ENCODE measurements at regions not wholly inside any gene's neighbourhood (a gene's known extent, or its start where the extent isn't known, plus 50 kb on each side); places are given as distances from the start of the nearest gene placed in this dataset.
"Not testable (repeated sequence)": the region's sequence is repeated elsewhere in the genome, so short reads cannot be mapped to it uniquely, and the experiment has no call there.

DNA sequence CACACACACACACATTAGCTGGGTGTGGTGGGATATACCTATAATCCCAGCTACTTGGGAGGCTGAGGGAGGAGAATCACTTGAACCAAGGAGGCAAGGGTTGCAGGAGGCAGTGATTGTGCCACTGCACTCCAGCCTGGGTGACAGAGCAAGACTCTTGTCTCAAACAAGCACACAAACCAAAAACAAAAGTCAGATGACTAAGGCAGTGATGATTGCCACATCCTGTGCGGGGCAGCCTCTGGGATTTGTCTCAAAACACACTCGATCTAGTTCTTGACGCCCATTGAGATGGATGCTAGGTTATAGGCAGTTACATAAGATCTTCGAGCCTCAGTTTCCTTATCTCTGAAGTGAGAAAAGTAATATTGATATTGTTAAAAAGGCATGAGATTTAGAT lies 57.8 kb upstream of the NBPF8 start:
- DNase-seq (ENCODE audit: insufficient read length, low spot score); FAIRE-seq: not testable (repeated sequence)

DNA sequence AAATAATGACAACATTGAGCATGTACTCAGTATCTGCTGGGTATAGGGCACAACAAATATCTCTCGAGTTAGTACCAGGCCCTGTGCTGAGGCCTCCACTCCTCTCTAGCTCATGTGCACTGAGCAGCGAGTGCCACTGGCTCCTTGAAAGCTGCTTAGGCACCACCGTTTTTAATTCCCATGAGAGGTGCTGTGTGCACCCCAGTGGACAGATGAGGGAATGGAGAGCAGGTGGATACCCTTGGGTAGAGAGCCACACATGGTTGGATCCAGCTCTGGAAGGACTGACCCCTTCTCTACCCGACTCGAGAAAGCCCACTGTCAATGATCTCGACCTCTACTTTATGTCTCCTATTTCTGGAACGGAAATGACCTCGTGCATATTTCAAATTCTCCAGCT lies 58.7 kb upstream of the NBPF8 start:
- DNase-seq (ENCODE audit: insufficient read length, low spot score); FAIRE-seq: not testable (repeated sequence)

GRCh38 chr1:120354618-120355184 lies 60.1 kb upstream of the NBPF8 start:
- not testable (repeated sequence) for DNase-seq (ENCODE audit: insufficient read length, low spot score); FAIRE-seq
- TF ChIP-seq POLR2A (IDR thresholded peaks at IDR 0.05; ENCODE audit: low read depth, low read length): peak; percentile 65

- not testable (repeated sequence) for FAIRE-seq; DNase-seq (ENCODE audit: insufficient read length, low spot score)
These were observed 72.4 kb upstream of the NBPF8 start for GRCh38 chr1:120342231-120343073.

DNA sequence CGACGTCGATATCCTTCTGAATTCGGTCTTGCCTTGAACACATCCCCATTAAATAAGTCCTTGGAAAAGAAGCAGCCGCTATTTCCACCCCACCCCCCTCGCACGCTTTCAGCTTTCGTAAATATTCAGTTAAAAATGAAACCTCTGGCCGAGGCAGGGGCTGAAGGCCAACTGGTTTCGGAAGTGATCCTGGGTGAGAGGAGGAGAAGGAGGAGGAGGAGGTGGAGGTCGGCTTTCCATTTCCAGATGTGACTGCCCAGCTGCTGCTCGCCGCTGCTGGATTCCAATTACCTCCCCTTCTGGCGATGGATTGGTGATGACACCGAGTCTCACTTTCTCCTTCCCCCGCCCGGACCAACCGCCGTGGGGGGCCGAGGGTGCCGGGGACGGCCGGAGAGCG lies 73.1 kb upstream of the NBPF8 start:
- not testable (repeated sequence) for FAIRE-seq; DNase-seq (ENCODE audit: insufficient read length, low spot score)

DNA sequence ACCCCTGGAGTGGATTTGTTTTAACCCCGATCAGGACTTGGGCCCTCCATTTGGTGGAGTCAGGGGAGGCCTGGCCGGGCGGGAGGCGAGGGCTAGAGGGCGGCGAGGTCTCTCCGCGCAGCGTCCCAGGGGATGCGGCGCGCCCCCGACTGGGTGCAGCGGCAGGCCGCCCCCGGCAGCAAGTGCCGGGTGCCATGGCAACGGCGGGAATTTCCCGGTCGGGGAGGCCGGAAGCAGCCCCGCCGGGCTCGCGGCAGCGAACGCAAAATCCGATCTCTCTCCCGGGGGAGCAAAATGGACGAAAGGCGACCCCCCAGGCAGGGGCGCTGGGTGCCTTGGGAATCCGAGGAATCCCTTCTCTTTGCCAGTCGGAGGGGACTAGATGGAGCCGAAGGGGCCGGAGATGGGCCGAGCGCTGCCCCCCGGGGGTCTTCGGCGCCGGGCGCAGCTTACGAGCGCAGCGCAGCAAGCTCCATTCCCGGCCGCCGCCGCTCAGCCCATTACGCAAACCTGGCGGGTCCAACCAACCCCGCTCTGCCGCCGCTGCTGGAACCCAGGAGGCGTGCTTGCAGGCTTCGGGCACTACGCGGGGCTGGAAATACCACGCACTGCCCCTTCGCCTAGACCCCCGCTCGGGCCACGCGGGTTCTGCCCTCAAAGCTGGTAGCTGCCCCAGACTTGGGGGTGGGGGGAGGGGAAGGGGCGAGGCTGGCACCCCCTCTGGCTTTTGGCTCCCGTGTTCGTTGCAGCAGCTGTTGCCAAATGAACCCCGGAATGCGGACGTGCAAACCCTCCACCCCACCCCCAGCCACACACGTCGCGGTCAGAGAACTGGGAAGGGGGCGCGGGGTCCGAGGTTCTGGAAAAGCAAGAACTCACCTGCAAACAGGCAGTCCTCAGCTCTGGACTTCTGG lies 73.7 kb upstream of the NBPF8 start:
- not testable (repeated sequence) for FAIRE-seq; DNase-seq (ENCODE audit: insufficient read length, low spot score)

DNA sequence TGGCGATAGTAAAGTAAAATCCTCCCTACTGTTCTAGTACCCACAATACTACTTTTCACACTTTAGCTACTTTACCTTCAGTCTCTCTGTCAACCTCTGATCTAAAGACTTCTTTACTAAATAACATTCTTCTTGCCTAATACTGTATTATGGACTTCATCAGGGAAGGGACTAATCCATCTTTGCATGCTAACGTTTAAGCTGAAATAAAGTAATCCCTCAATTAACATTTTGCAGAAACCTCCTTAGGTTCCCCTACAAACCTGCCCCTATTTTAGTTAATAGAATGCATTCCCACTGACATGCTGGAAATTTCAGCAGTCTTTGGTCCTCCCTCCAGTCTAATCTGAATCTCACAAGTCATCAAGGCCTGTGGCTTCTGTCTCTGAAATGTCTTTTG lies 99.1 kb upstream of the NBPF8 start:
- FAIRE-seq; DNase-seq (ENCODE audit: insufficient read length, low spot score): not testable (repeated sequence)

- FAIRE-seq; DNase-seq (ENCODE audit: insufficient read length, low spot score): not testable (repeated sequence)
These were observed 102.9 kb upstream of the NBPF8 start for GRCh38 chr1:120311930-120312329.

DNA sequence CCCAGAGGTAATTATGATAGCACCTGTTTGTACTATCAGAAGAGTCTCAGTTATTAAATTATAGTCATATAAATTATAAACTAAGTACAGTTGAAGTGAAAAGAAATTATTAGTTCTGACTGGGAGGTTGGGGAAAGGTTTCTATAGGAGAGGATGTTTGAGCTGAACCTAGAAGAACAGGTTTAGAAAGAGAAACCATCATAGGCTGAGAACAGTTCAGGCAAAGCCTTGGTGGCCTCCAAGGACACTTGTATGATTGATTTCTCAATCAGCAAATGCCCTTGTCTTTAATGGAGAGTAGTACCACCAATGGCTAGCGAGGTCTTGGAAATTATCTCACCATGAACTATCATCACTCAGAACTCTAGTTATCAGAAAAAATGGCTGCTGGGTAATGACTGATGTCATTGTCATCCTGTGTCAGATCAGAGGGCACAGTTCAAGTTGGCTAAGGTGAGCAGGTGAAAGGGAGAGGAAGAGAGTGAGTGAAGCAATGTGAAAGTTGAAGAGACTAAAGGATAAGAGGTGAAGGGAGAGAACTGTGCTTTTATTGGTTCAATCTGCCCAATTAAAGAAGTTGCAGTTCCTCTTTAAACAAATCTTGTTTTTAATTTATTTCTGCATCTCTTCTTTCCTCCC lies 105.8 kb upstream of the NBPF8 start:
- not testable (repeated sequence) for DNase-seq (ENCODE audit: insufficient read length, low spot score); FAIRE-seq

GRCh38 chr1:120305046-120305445 lies 109.8 kb upstream of the NBPF8 start:
- DNase-seq (ENCODE audit: insufficient read length, low spot score); FAIRE-seq: not testable (repeated sequence)

- FAIRE-seq: not testable (repeated sequence)
These were observed 110.5 kb upstream of the NBPF8 start for GRCh38 chr1:120304341-120304740.

DNA sequence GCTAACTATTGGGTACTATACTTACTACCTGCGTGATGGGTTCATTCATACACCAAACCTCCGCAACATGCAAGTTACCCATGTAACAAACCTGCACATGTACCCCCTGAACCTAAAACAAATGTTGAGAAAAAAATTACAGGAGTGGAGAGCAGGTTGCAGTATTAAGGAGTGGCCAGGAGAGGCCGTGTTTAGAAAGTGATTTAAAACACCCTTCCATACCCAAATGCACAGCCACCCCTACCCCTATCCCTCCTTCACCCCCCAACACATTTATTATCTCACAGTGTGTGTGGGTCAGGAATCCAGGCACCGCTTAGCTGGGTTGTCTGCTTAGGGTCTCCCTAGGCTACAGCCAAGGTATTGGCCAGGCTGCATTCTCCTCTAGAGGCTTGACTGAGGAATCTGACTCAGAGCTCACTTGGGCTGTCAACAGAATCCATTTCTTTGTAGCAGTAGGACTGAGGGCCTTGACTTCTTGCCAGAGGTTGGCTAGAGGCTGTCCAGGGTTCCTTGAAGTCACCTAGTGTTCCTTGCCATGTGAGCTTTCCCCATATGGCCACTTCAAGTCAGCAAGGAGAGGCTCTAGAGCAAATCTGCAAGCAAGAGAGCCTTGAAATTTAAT lies 115.3 kb upstream of the NBPF8 start:
- not testable (repeated sequence) for DNase-seq (ENCODE audit: insufficient read length, low spot score); FAIRE-seq

More at GRCh38 chr1:120304341-120304740, 110.5 kb upstream of the NBPF8 start:
- not testable (repeated sequence) for DNase-seq (ENCODE audit: insufficient read length, low spot score)

DNA sequence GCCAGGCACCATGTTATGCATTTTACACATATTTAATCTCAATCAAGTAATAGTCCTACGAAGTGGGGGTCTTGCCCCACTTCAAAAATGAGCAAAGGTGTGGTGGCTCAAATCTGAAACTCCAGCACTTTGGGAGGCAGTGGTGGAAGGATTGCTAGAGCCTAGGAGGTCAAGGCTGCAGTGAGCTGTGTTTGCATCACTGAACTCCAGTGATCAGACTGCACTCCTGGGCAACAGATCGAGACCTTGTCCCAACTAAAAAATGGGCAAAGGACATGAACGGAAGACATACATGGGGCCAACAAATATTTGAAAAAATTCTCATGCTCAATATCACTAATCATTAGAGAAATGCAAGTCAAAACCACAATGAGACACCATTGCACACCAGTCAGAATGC lies 116.3 kb upstream of the NBPF8 start:
- not testable (repeated sequence) for FAIRE-seq; DNase-seq (ENCODE audit: insufficient read length, low spot score)

- not testable (repeated sequence) for FAIRE-seq; DNase-seq (ENCODE audit: insufficient read length, low spot score)
These were observed 117.4 kb upstream of the NBPF8 start for GRCh38 chr1:120297345-120297953.

DNA sequence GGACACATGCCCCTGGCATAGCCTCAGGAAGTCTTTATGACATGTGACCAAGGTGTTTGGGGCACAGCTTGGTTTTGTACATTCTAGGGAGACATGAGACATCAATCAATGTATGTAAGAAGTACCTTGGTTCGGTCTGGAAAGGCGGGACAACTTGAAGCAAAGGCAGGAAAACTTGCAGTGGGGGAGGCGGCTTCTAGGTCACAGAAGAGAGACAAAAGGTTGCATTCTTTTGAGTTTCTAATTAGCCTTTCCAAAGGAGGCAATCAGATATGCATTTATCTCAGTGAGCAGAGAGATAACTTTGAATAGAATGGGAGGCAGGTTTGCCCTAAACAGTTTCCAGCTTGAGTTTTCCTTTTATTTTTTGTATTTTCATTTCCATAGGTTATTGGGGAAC lies 113.8 kb upstream of the SEC22B start:
- not testable (repeated sequence) for FAIRE-seq; DNase-seq (ENCODE audit: insufficient read length, low spot score)

- DNase-seq (ENCODE audit: insufficient read length, low spot score); FAIRE-seq: not testable (repeated sequence)
These were observed 113.3 kb upstream of the SEC22B start for GRCh38 chr1:120289601-120290074.

DNA sequence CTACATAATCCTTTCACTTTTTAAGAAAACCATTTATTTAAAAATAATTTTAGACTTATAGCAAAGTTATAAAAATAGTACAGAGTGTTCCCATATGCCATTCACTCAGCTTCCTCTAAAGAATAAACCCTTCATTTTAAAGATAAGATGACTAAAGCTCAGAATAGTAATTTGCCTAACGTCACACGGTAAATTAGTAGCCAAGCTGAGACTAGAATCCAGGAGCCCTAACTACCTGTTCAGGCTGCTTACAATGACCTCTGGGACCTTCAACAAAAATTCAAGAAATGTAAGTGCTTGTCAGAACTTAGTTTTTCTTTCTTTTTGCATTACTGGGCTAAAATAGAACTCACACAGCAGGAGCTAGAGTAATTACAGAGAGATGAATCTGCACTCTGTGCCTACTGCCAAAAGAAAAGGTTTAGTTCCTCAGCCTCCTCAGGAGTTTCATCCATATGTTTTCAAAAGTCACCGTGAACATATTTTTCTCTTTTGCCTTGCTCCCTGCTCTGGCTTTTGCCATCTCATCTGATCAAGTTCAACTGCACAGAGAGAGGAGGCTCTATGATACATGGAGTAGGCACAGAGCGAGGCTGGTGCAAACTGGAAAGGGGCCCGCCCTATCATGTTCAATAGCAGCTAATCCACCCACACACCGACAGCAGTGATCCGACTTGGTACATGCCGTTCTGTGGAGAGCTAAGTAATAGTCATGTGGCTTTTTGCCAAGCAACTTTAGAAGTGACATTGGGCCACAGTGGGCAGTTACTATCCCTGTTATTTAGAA lies 112.7 kb upstream of the SEC22B start:
- DNase-seq (ENCODE audit: insufficient read length, low spot score); FAIRE-seq: not testable (repeated sequence)

GRCh38 chr1:120288167-120288566 lies 111.8 kb upstream of the SEC22B start:
- not testable (repeated sequence) for FAIRE-seq

More at GRCh38 chr1:120288167-120288566, 111.8 kb upstream of the SEC22B start:
- DNase-seq (ENCODE audit: insufficient read length, low spot score): not testable (repeated sequence)

All from H54 (cell line).